ENCODE measurements at regions not wholly inside any gene's neighbourhood (a gene's known extent, or its start where the extent isn't known, plus 50 kb on each side); places are given as distances from the start of the nearest gene placed in this dataset.

GRCh38 chr1:163872067-163872466 lies 550.3 kb downstream of the NUF2 start (continued):
- TF ChIP-seq POLR2A (IDR thresholded peaks at IDR 0.05; ENCODE audit: borderline replicate concordance, extremely low read depth, insufficient read depth, insufficient read length) (no peak), FOSL1 (IDR thresholded peaks at IDR 0.05; ENCODE audit: low read depth) (no peak), ELF1 (IDR thresholded peaks at IDR 0.05; ENCODE audit: borderline replicate concordance, low read depth) (no peak), EZH2 (IDR thresholded peaks at IDR 0.05) (no peak), YY1 (IDR thresholded peaks at IDR 0.05; ENCODE audit: extremely low read depth, insufficient replicate concordance, low read depth, low read length) (no peak)

GRCh38 chr1:163874070-163874469 lies 552.3 kb downstream of the NUF2 start:
- ChIA-PET RAD21 (ENCODE audit: low non-redundant PET in 1 of 2, low total read pairs in 2 of 2, uncharacterized antibody in 2 of 2, unreplicated experiment in 2 of 2) (no interaction called here), POLR2A (no interaction called here), CTCF (no interaction called here)
- no peak overlapping the region for H2AFZ ChIP-seq (ENCODE audit: low read depth, low read length, poor library complexity, severe bottlenecking)
- no TSS peak for BruUV-seq (replicated peaks)
- no peaks in the 10 kb centered on the region for H3K27me3 ChIP-seq (ENCODE audit: insufficient read depth, low read length)
- no peak overlapping the region for H3K27ac ChIP-seq (ENCODE audit: low read depth, low read length)
- no peak overlapping the region for H3K4me2 ChIP-seq (ENCODE audit: low read length)
- no peaks in the 10 kb centered on the region for H3K9me2 ChIP-seq (ENCODE audit: insufficient read depth)
- intact Hi-C loops (cut with micrococcal nuclease): loop anchor here (10.0 kb wide), 1 partner anchor 339 kb away; no protein-coding TSS in a partner anchor
- no peak overlapping the region for H3K4me3 ChIP-seq (replicated peaks in 1 of 2; ENCODE audit: low read depth in 1 of 2, low read length in 2 of 2)
- H3K36me3 ChIP-seq (ENCODE audit: control insufficient read depth in 1 of 2, insufficient read depth in 2 of 2, low read length in 2 of 2): no peaks in the 10 kb centered on the region
- no peak for TF ChIP-seq YY1 (IDR thresholded peaks at IDR 0.05; ENCODE audit: extremely low read depth, insufficient replicate concordance, low read depth, low read length)
- no peak for TF ChIP-seq FOSL1 (IDR thresholded peaks at IDR 0.05; ENCODE audit: low read depth)
- no peak for TF ChIP-seq CBX3 (IDR thresholded peaks at IDR 0.05; ENCODE audit: low read depth)
- TF ChIP-seq CTCF (IDR thresholded peaks at IDR 0.05 in 2 of 3, conservative IDR thresholded peaks at IDR 0.05 in 1 of 3; ENCODE audit: borderline replicate concordance in 1 of 3, insufficient read depth in 1 of 3, low read depth in 2 of 3, low read length in 2 of 3): peak; percentile 7 to 64 (median 63); a peak in 4 of 6 replicates
- 0 out of 2 replicates have a peak, but pooled peaks have one; percentile 5 for TF ChIP-seq RAD21 (IDR thresholded peaks at IDR 0.05; ENCODE audit: low read depth)
- TF ChIP-seq ELF1 (IDR thresholded peaks at IDR 0.05; ENCODE audit: borderline replicate concordance, low read depth): no peak
- ATAC-seq: no peak
- no peaks in the 10 kb centered on the region for H3K79me2 ChIP-seq (ENCODE audit: insufficient read depth, low read length)
- no peaks in the 10 kb centered on the region for H4K20me1 ChIP-seq (ENCODE audit: insufficient read depth)
- H3K4me1 ChIP-seq (ENCODE audit: control insufficient read depth in 1 of 2, insufficient read depth in 2 of 2, low read length in 2 of 2): no peaks in the 10 kb centered on the region
- no peak for DNase-seq (ENCODE audit: low read depth, low spot score)
- no peak overlapping the region for H3K9ac ChIP-seq (ENCODE audit: low read length)
- H3K9me3 ChIP-seq (ENCODE audit: control insufficient read depth in 1 of 2, insufficient read depth in 1 of 2, low read depth in 1 of 2, low read length in 2 of 2): no peaks in the 10 kb centered on the region

All from HCT116 (cell line).